ENCODE measurements at regions not wholly inside any gene's neighbourhood (a gene's known extent, or its start where the extent isn't known, plus 50 kb on each side); places are given as distances from the start of the nearest gene placed in this dataset.

DNA sequence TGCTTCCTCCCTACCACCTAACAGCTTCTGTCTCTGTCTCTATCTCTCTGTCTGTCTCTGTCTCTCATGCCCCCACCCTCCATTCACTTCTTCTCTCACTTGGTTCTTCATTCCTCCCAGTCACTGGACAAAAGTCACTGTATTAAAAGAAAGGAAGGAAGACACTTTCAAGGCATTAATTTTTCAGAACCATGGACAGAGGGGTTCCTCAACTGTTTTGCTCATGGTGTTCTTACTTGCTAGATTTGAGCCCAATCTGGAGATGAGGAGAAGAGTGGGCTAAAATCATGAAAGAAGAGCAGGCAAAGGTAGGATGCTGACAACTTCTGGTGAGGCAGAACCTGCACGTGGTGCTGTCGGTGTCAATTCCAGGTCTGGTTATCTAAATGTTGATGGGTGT lies 116.7 kb upstream of the LARGE1 start:
- no peak for TF ChIP-seq POLR2A (IDR thresholded peaks at IDR 0.05)
- TF ChIP-seq, protein P1, sequence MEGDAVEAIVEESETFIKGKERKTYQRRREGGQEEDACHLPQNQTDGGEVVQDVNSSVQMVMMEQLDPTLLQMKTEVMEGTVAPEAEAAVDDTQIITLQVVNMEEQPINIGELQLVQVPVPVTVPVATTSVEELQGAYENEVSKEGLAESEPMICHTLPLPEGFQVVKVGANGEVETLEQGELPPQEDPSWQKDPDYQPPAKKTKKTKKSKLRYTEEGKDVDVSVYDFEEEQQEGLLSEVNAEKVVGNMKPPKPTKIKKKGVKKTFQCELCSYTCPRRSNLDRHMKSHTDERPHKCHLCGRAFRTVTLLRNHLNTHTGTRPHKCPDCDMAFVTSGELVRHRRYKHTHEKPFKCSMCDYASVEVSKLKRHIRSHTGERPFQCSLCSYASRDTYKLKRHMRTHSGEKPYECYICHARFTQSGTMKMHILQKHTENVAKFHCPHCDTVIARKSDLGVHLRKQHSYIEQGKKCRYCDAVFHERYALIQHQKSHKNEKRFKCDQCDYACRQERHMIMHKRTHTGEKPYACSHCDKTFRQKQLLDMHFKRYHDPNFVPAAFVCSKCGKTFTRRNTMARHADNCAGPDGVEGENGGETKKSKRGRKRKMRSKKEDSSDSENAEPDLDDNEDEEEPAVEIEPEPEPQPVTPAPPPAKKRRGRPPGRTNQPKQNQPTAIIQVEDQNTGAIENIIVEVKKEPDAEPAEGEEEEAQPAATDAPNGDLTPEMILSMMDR (IDR thresholded peaks at IDR 0.05) = no peak

Measured in testis (tissue), 2 donors.